ENCODE measurements at regions not wholly inside any gene's neighbourhood (a gene's known extent, or its start where the extent isn't known, plus 50 kb on each side); places are given as distances from the start of the nearest gene placed in this dataset.
"Not testable (repeated sequence)": the region's sequence is repeated elsewhere in the genome, so short reads cannot be mapped to it uniquely, and the experiment has no call there.

DNA sequence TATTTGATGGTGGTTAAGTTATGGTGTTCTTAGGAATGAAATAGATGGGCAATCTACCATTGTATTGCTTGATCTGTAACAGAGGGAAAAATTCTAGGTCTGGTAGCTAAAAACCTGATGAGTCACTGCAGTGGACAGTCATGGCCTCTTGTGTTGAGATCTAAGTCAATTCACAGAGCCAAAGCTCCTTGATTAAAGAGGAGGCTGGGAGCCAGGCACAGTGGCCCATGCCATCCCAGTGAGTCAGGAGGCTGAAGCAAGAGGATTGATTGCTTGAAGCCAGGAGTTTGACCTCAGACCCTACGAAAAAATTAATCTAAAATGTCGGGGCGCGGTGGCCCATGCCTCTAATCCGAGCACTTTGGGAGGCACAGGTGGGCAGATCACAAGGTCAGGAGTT, 67.1 kb upstream of the KPNA3 start:
- H3K27me3 Mint-ChIP-seq (ENCODE audit: low read depth), result no peaks in the 10 kb centered on the region
- H3K27ac Mint-ChIP-seq, result no peak overlapping the region
- H3K36me3 Mint-ChIP-seq (ENCODE audit: low read depth), result no peaks in the 10 kb centered on the region
- no peaks in the 10 kb centered on the region for H3K4me1 Mint-ChIP-seq (ENCODE audit: low read depth)
- intact Hi-C loops (cut with micrococcal nuclease), result no loop called here
- no peak overlapping the region for H3K4me3 Mint-ChIP-seq
- CTCF ChIA-PET, result no interaction called here
- no peak for DNase-seq
- peaks cover 12% of the 10 kb centered on the region for H3K9me3 Mint-ChIP-seq

GRCh38 chr13:49858178-49858856, 65.8 kb upstream of the KPNA3 start:
- Mint-ChIP-seq H3K4me1 (ENCODE audit: low read depth) (no peaks in the 10 kb centered on the region), H3K27ac (no peak overlapping the region), H3K4me3 (no peak overlapping the region), H3K36me3 (ENCODE audit: low read depth) (no peaks in the 10 kb centered on the region), H3K27me3 (ENCODE audit: low read depth) (no peaks in the 10 kb centered on the region), H3K9me3 (peaks cover 16% of the 10 kb centered on the region)
- no peak for DNase-seq
- intact Hi-C loops (cut with micrococcal nuclease), result no loop called here
- CTCF ChIA-PET, result no interaction called here

DNA sequence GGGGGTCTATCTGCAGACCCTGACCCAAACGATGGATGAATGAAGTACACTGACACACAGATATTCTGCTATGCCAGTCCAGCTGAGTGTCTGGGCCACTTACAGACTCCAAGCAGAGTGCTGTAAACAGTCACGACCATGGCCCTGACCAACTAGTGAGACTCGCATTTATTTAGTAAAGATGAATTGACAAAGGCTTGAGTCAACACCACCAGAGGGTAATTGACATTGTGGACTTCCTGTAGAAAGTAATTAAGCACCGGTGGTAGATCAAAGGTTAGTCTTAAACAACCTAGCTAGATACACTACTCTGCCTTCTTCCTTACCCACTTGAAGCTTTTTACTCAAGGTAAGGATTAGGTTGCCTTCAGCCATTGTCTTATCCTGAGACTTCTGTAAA, 63.4 kb upstream of the KPNA3 start:
- peaks cover 18% of the 10 kb centered on the region for H3K9me3 Mint-ChIP-seq
- H3K27me3 Mint-ChIP-seq (ENCODE audit: low read depth), result no peaks in the 10 kb centered on the region
- CTCF ChIA-PET, result interaction anchor here (0.7 kb wide), 1 partner anchor 187 kb away, joined by 6 read pairs; no protein-coding TSS in a partner anchor
- intact Hi-C loops (cut with micrococcal nuclease), result no loop called here
- no peaks in the 10 kb centered on the region for H3K36me3 Mint-ChIP-seq (ENCODE audit: low read depth)
- DNase-seq, result no peak
- H3K4me3 Mint-ChIP-seq, result no peak overlapping the region
- H3K27ac Mint-ChIP-seq, result no peak overlapping the region
- no peaks in the 10 kb centered on the region for H3K4me1 Mint-ChIP-seq (ENCODE audit: low read depth)

GRCh38 chr13:49853535-49853934, 61.1 kb upstream of the KPNA3 start:
- no peak overlapping the region for H3K4me3 Mint-ChIP-seq
- no peak overlapping the region for H3K27ac Mint-ChIP-seq
- no peaks in the 10 kb centered on the region for H3K36me3 Mint-ChIP-seq (ENCODE audit: low read depth)
- CTCF ChIA-PET, result no interaction called here
- no peak for DNase-seq
- H3K4me1 Mint-ChIP-seq (ENCODE audit: low read depth), result no peaks in the 10 kb centered on the region
- H3K9me3 Mint-ChIP-seq, result peaks cover 18% of the 10 kb centered on the region
- intact Hi-C loops (cut with micrococcal nuclease), result no loop called here
- H3K27me3 Mint-ChIP-seq (ENCODE audit: low read depth), result no peaks in the 10 kb centered on the region

- H3K27ac Mint-ChIP-seq; H3K4me1 Mint-ChIP-seq (ENCODE audit: low read depth); H3K36me3 Mint-ChIP-seq (ENCODE audit: low read depth); DNase-seq; intact Hi-C loops (cut with micrococcal nuclease); CTCF ChIA-PET; H3K4me3 Mint-ChIP-seq; H3K27me3 Mint-ChIP-seq (ENCODE audit: low read depth): not testable (repeated sequence)
- peaks cover 18% of the 10 kb centered on the region for H3K9me3 Mint-ChIP-seq
Observed at GRCh38 chr13:49852460-49852859, 60.0 kb upstream of the KPNA3 start.

DNA sequence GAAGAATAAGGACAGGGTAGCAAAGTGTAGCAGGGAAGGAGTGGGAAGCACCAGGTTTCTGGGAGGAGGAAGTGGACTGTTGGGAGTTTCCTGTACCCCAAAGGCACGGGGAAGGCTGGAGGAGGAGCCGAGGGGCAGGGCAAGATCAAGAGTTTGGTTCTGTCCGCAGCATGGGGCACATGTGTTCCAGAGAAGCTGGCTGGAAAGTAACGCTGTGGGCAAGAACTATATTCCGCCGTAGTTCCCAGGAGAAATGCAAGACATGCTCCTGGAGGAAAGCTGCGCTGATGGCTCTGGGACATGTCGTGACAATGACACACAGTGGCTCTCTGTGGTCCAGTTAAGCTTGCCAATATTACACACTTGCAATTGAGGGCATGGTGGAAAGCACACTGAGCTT, 51.7 kb upstream of the KPNA3 start:
- Mint-ChIP-seq H3K27ac (no peak overlapping the region), H3K27me3 (ENCODE audit: low read depth) (peaks cover 6% of the 10 kb centered on the region), H3K9me3 (no peaks in the 10 kb centered on the region), H3K4me1 (ENCODE audit: low read depth) (peaks cover 5% of the 10 kb centered on the region), H3K4me3 (no peak overlapping the region), H3K36me3 (ENCODE audit: low read depth) (no peaks in the 10 kb centered on the region)
- no peak for DNase-seq
- CTCF ChIA-PET, result interaction anchor here (0.6 to 1.4 kb wide), 2 partner anchors 32 to 628 kb away, joined by 3 to 6 read pairs; no protein-coding TSS in a partner anchor
- intact Hi-C loops (cut with micrococcal nuclease), result no loop called here
